B cell (primary cell): ENCODE measurements at regions not wholly inside any gene's neighbourhood (a gene's known extent, or its start where the extent isn't known, plus 50 kb on each side); places are given as distances from the start of the nearest gene placed in this dataset.

Experiments
- ATAC-seq: fragments of 200-7000 bp; cut with Tn5 transposase; one replicate; pipeline ENCODE4 v1.10.0; 2021; ENCODE audit warnings: low read depth, mild to moderate bottlenecking, moderate number of reproducible peaks, moderate library complexity
- CTCF ChIA-PET: fragments of 350-600 bp; sonication (Branson Sonifier 250); formaldehyde crosslinking; loops from one replicate; lab custom pipeline; 2021; ENCODE audit warnings: antibody characterized with exemption, inconsistent platforms; lab: Charles Lee
- POLR2A ChIA-PET: fragments of 350-600 bp; sonication (Branson Sonifier 250); formaldehyde crosslinking; loops from one replicate; lab custom pipeline; 2021; ENCODE audit warnings: antibody characterized with exemption; lab: Charles Lee
- DNase-seq: peaks from one replicate; pipeline ENCODE4 v3.0.0; 2013
- H2AFZ ChIP-seq: 2 replicates; pipeline ENCODE4 v1.6.1; 2012; ENCODE audit warnings: mild to moderate bottlenecking, low read depth, low read length; ENCODE audit not compliant: insufficient read depth, poor library complexity, severe bottlenecking
- H3K27ac ChIP-seq, 2 donors: 1 replicate in 1 of 2; 2 replicates in 1 of 2; pipeline ENCODE4 v1.5.1; 2012 to 2013; ENCODE audit warnings: low read length in 2 of 2, mild to moderate bottlenecking in 2 of 2, moderate library complexity in 1 of 2
- H3K27me3 ChIP-seq, 4 experiments: fragments of 200-600 bp in 1 of 4; sonication (generic) in 1 of 4; replicated peaks in 1 of 4; 1 replicate in 2 of 4; 2 replicates in 2 of 4; pipeline versions ENCODE4 v1.6.1 to v1.7.0; 2013 to 2016; ENCODE audit warnings: low read length in 3 of 4, mild to moderate bottlenecking in 2 of 4, mixed read lengths in 1 of 4, moderate library complexity in 1 of 4; ENCODE audit not compliant: insufficient read depth in 4 of 4, control insufficient read depth in 3 of 4; ENCODE audit errors: control extremely low read depth in 1 of 4
- H3K36me3 ChIP-seq, 2 experiments: replicated peaks in 1 of 2; 1 replicate in 1 of 2; 2 replicates in 1 of 2; pipeline versions ENCODE4 v1.6.1 to v1.7.1; 2013; ENCODE audit warnings: low read length in 1 of 2; ENCODE audit not compliant: insufficient read depth in 2 of 2, control insufficient read depth in 1 of 2; ENCODE audit errors: control extremely low read depth in 1 of 2, extremely low read depth in 1 of 2
- H3K4me1 ChIP-seq, 2 donors: fragments of 200-600 bp in 1 of 2; sonication (generic) in 1 of 2; 1 replicate in 1 of 2; 2 replicates in 1 of 2; pipeline versions ENCODE4 v1.5.1 to v1.6.1; 2013 to 2017; ENCODE audit warnings: low read length in 2 of 2; ENCODE audit not compliant: control insufficient read depth in 2 of 2, insufficient read depth in 2 of 2
- H3K4me2 ChIP-seq: replicated peaks from 2 replicates; pipeline ENCODE3; 2012; ENCODE audit warnings: mild to moderate bottlenecking, low read depth, low read length; ENCODE audit not compliant: poor library complexity, severe bottlenecking
- H3K4me3 ChIP-seq, 5 experiments: fragments of 200-600 bp in 1 of 5; sonication (generic) in 1 of 5; 1 replicate in 3 of 5; 2 replicates in 2 of 5; pipeline versions ENCODE4 v1.5.1 to v1.7.0; 2011 to 2016; ENCODE audit warnings: low read length in 4 of 5, mild to moderate bottlenecking in 4 of 5, low read depth in 2 of 5, control low read depth in 1 of 5, moderate library complexity in 1 of 5; ENCODE audit not compliant: insufficient read depth in 1 of 5; ENCODE audit errors: control extremely low read depth in 1 of 5, extremely low read depth in 1 of 5
- H3K79me2 ChIP-seq: fragments of 200-600 bp; sonication (generic); one replicate; pipeline ENCODE4 v1.6.0; 2016; ENCODE audit warnings: low read length; ENCODE audit not compliant: control insufficient read depth, insufficient read depth
- H3K9ac ChIP-seq: fragments of 200-600 bp; sonication (generic); 2 replicates; pipeline ENCODE4 v1.6.1; 2017; ENCODE audit warnings: mild to moderate bottlenecking, low read length, moderate library complexity
- H3K9me3 ChIP-seq, 3 donors: one replicate each; pipeline versions ENCODE4 v1.6.1 to v1.7.1; 2013; ENCODE audit warnings: low read length in 2 of 3; ENCODE audit not compliant: control insufficient read depth in 2 of 3, insufficient read depth in 1 of 3; ENCODE audit errors: control extremely low read depth in 1 of 3
- H4K20me1 ChIP-seq: 2 replicates; pipeline ENCODE4 v1.6.0; 2012; ENCODE audit warnings: mild to moderate bottlenecking, low read length; ENCODE audit not compliant: insufficient read depth, control insufficient read depth, poor library complexity, severe bottlenecking
- H3K27ac Mint-ChIP-seq: one replicate; pipeline ENCODE4 v1.8.0; 2021; ENCODE audit warnings: mixed read lengths
- H3K27me3 Mint-ChIP-seq: one replicate; pipeline ENCODE4 v1.8.0; 2021; ENCODE audit warnings: mixed read lengths
- H3K4me1 Mint-ChIP-seq: one replicate; pipeline ENCODE4 v1.8.0; 2021; ENCODE audit warnings: mixed read lengths
- H3K4me3 Mint-ChIP-seq: one replicate; pipeline ENCODE4 v1.8.0; 2021; ENCODE audit warnings: mixed read lengths
- H3K9me3 Mint-ChIP-seq: one replicate; pipeline ENCODE4 v1.8.0; 2022; ENCODE audit warnings: mixed read lengths; ENCODE audit not compliant: insufficient read depth
- CTCF ChIP-seq: fragments of 200-600 bp; IDR thresholded peaks from one replicate; pipeline ENCODE4 v1.8.0; 2022; ENCODE audit warnings: antibody characterized with exemption, mild to moderate bottlenecking
- EZH2 ChIP-seq: IDR thresholded peaks from 2 replicates; pipeline ENCODE4 v1.6.1; 2012; ENCODE audit warnings: borderline replicate concordance, low read depth, mild to moderate bottlenecking, moderate library complexity, low read length; ENCODE audit not compliant: insufficient read depth, poor library complexity, severe bottlenecking
- WGBS: methylation state at CpG from one replicate; pipeline ENCODE4 v1.1.5; 2013; ENCODE audit warnings: missing lambda C conversion rate; ENCODE audit not compliant: insufficient coverage; 5-methylcytosine and 5-hydroxymethylcytosine counted together
- intact Hi-C: fragments of 100-400 bp; cut with micrococcal nuclease; formaldehyde crosslinking; loops from one replicate; pipeline ENCODE4 v1.10.0; 2022

GRCh38 chr4:4719436-4719835 lies 140.0 kb upstream of the MSX1 start:
- DNase-seq: no peak
- peaks cover 0 to 15% (median 3%) of the 10 kb centered on the region in 3 donors for H3K9me3 ChIP-seq
- no peaks in the 10 kb centered on the region for H4K20me1 ChIP-seq
- WGBS: 90% methylated on average over 4 of the region's 4 CpGs
- CTCF ChIA-PET: no interaction called here
- no peaks in the 10 kb centered on the region for H3K4me1 Mint-ChIP-seq
- H3K36me3 ChIP-seq: no peaks in the 10 kb centered on the region
- H3K9me3 Mint-ChIP-seq: no peaks in the 10 kb centered on the region
- ATAC-seq: no peak
- intact Hi-C loops: no loop called here
- POLR2A ChIA-PET: no interaction called here
- H3K4me3 ChIP-seq: no peak overlapping the region
- H3K9ac ChIP-seq: no peak overlapping the region
- TF ChIP-seq EZH2 (no peak), CTCF (no peak)
- no peak overlapping the region for H3K4me3 Mint-ChIP-seq
- H3K27ac ChIP-seq: no peak overlapping the region
- no peaks in the 10 kb centered on the region for H3K27me3 ChIP-seq
- no peaks in the 10 kb centered on the region for H3K27me3 Mint-ChIP-seq
- no peak overlapping the region for H2AFZ ChIP-seq
- no peak overlapping the region for H3K27ac Mint-ChIP-seq
- H3K4me1 ChIP-seq: no peaks in the 10 kb centered on the region
- no peak overlapping the region for H3K4me2 ChIP-seq
- no peaks in the 10 kb centered on the region for H3K79me2 ChIP-seq

GRCh38 chr4:4717692-4718091 lies 141.8 kb upstream of the MSX1 start:
- H3K4me2 ChIP-seq: no peak overlapping the region
- no peaks in the 10 kb centered on the region for H3K4me1 ChIP-seq
- H3K79me2 ChIP-seq: no peaks in the 10 kb centered on the region
- H3K9me3 ChIP-seq: peaks cover 0 to 3% (median 0%) of the 10 kb centered on the region in 3 donors
- ATAC-seq: no peak
- TF ChIP-seq CTCF (no peak), EZH2 (no peak)
- no peaks in the 10 kb centered on the region for H4K20me1 ChIP-seq
- Mint-ChIP-seq H3K27ac (no peak overlapping the region), H3K27me3 (no peaks in the 10 kb centered on the region), H3K4me3 (no peak overlapping the region), H3K4me1 (no peaks in the 10 kb centered on the region), H3K9me3 (no peaks in the 10 kb centered on the region)
- intact Hi-C loops: no loop called here
- WGBS: 84% methylated on average over 5 of the region's 6 CpGs
- no peak overlapping the region for H2AFZ ChIP-seq
- no peak for DNase-seq
- no peak overlapping the region for H3K27ac ChIP-seq
- H3K27me3 ChIP-seq: no peaks in the 10 kb centered on the region
- ChIA-PET POLR2A (no interaction called here), CTCF (no interaction called here)
- no peak overlapping the region for H3K9ac ChIP-seq
- no peaks in the 10 kb centered on the region for H3K36me3 ChIP-seq
- H3K4me3 ChIP-seq: no peak overlapping the region
